ENCODE measurements at regions not wholly inside any gene's neighbourhood (a gene's known extent, or its start where the extent isn't known, plus 50 kb on each side); places are given as distances from the start of the nearest gene placed in this dataset.

GRCh38 chr14:84064316-84065125 is 1465.4 kb upstream of the FLRT2 start:
- Histone ChIP-seq H3K27me3 (no peaks in the 10 kb centered on the region), H3K27ac (no peak overlapping the region), H3K4me3 (no peak overlapping the region), H3K4me1 (no peaks in the 10 kb centered on the region), H3K9me3 (no peaks in the 10 kb centered on the region), H3K36me3 (no peaks in the 10 kb centered on the region)
- DNase-seq: no peak
- no peak for ATAC-seq
- intact Hi-C loops (cut with DNase I): no loop called here
- WGBS, 2 donors: 71 to 80% methylated on average over 3 of the region's 3 CpGs
- no peak for FAIRE-seq
- no peak for TF ChIP-seq CTCF (IDR thresholded peaks at IDR 0.05)

- H3K4me3 ChIP-seq: no peak overlapping the region
- no peaks in the 10 kb centered on the region for H3K27me3 ChIP-seq
- DNase-seq: no peak
- no peaks in the 10 kb centered on the region for H3K4me1 ChIP-seq
- no peak overlapping the region for H3K27ac ChIP-seq
- intact Hi-C loops (cut with DNase I): no loop called here
- no peak for FAIRE-seq
- no peaks in the 10 kb centered on the region for H3K9me3 ChIP-seq
- no peak for ATAC-seq
- H3K36me3 ChIP-seq: no peaks in the 10 kb centered on the region
- 83 to 92% methylated on average over 5 of the region's 5 CpGs for WGBS, 2 donors
- TF ChIP-seq CTCF (IDR thresholded peaks at IDR 0.05): no peak
Measured at GRCh38 chr14:84065811-84066210, 1464.1 kb upstream of the FLRT2 start.

- Histone ChIP-seq H3K27me3 (no peaks in the 10 kb centered on the region), H3K4me3 (no peak overlapping the region), H3K9me3 (no peaks in the 10 kb centered on the region), H3K27ac (no peak overlapping the region), H3K4me1 (no peaks in the 10 kb centered on the region), H3K36me3 (no peaks in the 10 kb centered on the region)
- intact Hi-C loops (cut with DNase I): no loop called here
- TF ChIP-seq CTCF (IDR thresholded peaks at IDR 0.05): no peak
- ATAC-seq (no peak), FAIRE-seq (no peak), DNase-seq (no peak)
- WGBS, 2 donors: 69 to 72% methylated on average over 2 of the region's 2 CpGs
Measured at GRCh38 chr14:84068288-84068687, 1461.7 kb upstream of the FLRT2 start.

- Histone ChIP-seq H3K4me3 (no peak overlapping the region), H3K36me3 (no peaks in the 10 kb centered on the region), H3K27me3 (no peaks in the 10 kb centered on the region), H3K4me1 (no peaks in the 10 kb centered on the region), H3K27ac (no peak overlapping the region), H3K9me3 (no peaks in the 10 kb centered on the region)
- intact Hi-C loops (cut with DNase I): no loop called here
- ATAC-seq (no peak), DNase-seq (no peak), FAIRE-seq (no peak)
- no peak for TF ChIP-seq CTCF (IDR thresholded peaks at IDR 0.05)
- 44 to 64% methylated on average over 1 of the region's 1 CpG for WGBS, 2 donors
Measured at GRCh38 chr14:84071061-84071460, 1458.9 kb upstream of the FLRT2 start.

- DNase-seq (no peak), ATAC-seq (no peak), FAIRE-seq (peak; percentile 86)
- Histone ChIP-seq H3K4me1 (no peaks in the 10 kb centered on the region), H3K27ac (no peak overlapping the region), H3K9me3 (no peaks in the 10 kb centered on the region), H3K36me3 (no peaks in the 10 kb centered on the region), H3K4me3 (no peak overlapping the region), H3K27me3 (no peaks in the 10 kb centered on the region)
- intact Hi-C loops (cut with DNase I): no loop called here
- TF ChIP-seq CTCF (IDR thresholded peaks at IDR 0.05): no peak
- 87 to 93% methylated on average over 2 of the region's 2 CpGs for WGBS, 2 donors
Measured at GRCh38 chr14:84074626-84075025, 1455.3 kb upstream of the FLRT2 start.
